ENCODE measurements at regions not wholly inside any gene's neighbourhood (a gene's known extent, or its start where the extent isn't known, plus 50 kb on each side); places are given as distances from the start of the nearest gene placed in this dataset.
"Not testable (repeated sequence)": the region's sequence is repeated elsewhere in the genome, so short reads cannot be mapped to it uniquely, and the experiment has no call there.

DNA sequence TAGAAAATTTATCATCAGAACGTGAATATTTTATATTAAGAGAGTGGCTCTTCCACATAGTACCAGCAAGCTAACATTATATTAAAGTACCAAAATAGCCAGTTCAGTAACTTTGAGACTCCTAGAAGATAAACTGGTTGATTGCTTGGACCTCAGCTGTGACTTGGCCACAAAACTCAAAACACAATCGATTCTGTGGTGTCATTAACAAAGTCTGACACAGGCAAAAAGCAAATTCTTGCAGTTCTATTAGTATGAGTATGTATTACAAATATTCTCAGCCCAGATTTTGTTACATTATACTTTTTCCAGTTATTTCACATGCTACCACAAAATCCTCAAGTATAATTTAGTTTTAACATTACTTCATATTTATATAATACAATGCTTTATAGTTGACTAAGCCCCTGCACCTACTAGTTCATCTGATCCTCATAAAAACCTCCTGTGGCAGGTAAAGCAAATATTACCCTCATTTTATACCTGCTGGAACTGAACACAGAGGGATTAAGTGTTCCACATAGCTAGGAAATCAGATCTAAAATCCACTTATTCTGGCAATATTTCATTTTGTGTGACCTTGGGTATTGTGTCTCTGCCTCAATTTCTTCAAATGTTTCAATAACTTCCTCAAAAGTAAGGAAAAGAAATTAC is 279.9 kb upstream of the MKLN1 start:
- DNase-seq (ENCODE audit: low read depth in 2 of 2), result no peak

DNA sequence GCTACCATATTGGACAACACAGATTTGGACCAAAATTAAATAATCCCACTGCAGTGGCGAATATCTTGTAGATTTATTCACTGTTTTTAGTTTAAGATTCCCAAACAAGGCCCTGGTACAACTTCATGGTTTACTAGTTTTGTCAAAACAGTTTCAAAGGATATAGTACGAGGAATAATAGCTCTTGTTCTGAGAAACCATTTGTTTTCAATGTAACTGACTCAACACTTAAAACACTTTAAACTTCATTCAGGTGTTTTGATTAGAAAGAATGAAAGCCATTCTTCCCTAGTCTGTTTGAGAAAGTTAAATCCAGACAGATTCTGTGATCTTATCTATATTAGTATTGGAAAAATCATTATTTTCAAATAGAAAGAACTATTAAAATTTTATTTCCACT is 276.4 kb upstream of the MKLN1 start:
- no peak for DNase-seq (ENCODE audit: low read depth in 2 of 2)

DNA sequence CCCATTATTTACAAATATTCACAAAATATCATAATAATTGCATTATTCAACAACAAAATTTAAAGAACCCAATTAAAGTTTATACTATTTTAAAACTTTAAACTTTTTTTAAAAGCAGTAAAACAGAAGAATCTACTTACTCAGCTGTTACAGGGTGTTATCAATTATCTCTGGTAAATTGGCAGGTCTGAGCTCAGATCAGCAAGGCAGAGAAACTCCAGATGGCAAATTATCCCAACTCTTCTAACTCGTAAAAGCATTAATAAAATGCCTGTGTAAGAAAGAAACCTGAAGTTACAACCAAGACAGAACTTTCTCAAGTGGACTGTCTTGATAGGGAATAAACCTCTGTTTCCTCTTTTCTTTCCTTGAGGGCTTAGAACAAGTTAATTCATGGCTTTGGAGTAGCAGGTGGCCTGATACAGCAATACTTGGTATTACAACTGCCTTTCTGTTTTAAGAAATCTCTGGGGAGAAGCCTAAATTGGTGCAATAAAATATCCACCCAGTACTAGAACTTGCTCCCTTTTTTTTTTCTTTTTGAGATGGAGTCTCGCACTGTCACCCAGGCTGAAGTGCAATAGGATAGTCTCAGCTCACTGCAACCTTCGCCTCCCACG is 275.3 kb upstream of the MKLN1 start:
- no peak for DNase-seq (ENCODE audit: low read depth in 2 of 2)

DNA sequence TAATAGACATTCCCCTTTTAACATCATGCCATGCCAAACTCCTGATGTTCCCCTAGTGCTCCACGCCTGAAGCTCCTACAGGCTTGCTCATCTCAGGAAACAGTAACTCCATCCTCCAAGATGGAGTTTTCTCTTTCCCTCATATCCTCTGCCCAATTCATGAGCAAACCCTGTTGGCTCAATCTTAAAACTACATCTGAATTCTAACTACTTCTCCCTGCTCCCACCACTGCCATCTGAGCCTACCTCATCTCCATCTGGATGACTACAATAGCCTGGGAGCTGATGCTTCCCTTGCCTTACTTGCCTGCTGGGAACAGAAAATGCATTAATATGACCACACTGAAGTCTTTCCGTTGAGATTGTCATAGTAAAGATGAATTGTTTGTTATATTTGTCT is 271.7 kb upstream of the MKLN1 start:
- no peak for DNase-seq (ENCODE audit: low read depth in 2 of 2)

DNA sequence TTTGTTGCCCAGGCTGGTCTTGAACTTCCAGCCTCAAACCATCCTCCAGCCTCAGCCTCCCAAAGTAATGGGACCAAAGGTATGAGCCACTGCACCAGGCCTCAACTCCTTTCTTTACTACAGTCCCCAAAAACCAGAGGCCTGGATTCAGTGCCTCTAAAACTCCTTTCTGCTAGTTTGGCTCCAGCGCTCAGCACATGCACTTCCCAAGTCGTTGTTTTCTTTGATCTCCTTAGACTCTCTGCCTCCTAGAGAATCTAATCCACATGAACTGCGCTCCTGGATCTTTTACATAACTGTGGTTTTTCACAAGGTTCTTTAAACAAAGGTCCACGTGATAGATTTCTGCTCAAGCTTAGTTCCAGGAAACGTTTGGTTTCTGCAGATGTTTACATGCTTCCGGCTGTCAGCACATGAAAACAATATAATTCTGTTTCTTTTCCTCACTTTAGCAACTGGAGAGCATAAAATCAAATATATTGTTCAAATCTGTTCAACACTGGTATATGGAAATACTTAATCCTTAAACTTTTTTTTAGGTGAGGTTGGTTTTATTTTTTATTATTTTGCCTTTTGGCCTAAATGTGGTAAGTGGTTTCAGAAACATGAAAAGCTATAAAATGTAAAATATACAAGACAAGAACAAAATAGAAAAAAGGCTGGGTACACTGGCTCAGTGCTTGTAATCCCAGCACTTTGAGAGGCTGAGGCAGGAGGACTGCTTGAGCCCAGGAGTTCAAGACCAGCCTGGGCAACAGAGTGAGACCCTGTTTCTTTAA is 270.5 kb upstream of the MKLN1 start:
- DNase-seq (ENCODE audit: low read depth in 2 of 2), result no peak

DNA sequence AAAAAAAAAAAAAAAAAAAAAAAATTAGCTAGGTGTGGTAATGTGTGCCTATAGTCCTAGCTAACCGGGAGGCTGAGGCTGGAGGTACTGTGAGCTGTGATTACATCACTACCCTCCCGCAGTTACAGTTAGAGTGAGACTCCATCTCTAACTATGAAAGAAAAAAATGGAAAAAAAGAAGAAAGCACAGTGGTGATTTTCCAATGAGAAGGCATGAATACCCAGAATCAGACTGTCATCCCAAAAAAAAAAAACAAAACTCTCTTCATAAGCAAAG is 269.9 kb upstream of the MKLN1 start:
- peak in 1 of 2 donors; percentile 21 for DNase-seq (ENCODE audit: low read depth in 2 of 2)

DNA sequence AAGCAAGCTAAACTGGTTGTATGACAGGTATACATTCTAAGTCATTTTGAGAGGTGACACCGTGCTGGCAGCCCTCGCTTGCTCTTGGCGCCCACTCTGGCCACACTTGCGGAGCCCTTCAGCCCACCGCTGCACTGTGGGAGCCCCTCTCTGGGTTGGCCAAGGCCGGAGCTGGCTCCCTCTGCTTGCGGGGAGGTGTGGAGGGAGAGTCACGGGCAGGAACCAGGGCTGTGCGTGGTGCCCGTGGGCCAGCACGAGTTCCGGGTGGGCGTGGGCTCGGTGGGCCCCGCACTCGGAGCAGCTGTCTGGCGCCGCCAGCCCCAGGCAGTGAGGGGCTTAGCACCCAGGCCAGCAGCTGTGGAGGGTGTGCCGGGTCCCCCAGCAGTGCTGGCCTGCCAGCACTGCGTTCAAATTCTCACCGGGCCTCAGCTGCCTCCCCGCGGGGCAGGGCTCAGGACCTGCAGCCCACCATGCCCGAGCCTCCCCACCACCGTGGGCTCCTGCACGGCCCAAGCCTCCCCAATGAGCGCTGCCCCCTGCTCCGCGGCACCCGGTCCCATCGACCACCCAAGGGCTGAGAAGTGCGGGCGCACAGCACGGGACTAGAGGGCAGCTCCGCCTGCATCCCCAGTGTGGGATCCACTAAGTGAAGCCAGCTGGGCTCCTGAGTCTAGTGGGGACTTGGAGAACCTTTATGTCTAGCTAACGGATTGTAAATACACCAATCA is 269.0 kb upstream of the MKLN1 start:
- not testable (repeated sequence) for DNase-seq (ENCODE audit: low read depth in 2 of 2)

DNA sequence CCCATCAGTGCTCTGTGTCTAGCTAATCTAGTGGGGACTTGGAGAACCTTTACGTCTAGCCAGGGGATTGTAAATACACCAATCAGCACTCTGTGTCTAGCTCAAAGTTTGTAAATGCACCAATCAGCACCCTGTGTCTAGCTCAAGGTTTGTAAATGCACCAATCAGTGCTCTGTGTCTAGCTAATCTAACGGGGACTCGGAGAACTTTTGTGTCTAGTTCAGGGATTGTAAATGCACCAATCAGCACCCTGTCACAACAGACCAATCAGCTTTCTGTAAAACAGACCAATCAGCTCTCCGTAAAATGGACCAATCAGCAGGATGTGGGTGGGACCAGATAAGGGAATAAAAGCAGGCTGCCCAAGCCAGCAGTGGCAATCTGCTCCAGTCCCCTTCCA is 268.3 kb upstream of the MKLN1 start:
- DNase-seq (ENCODE audit: low read depth in 2 of 2), result not testable (repeated sequence)

DNA sequence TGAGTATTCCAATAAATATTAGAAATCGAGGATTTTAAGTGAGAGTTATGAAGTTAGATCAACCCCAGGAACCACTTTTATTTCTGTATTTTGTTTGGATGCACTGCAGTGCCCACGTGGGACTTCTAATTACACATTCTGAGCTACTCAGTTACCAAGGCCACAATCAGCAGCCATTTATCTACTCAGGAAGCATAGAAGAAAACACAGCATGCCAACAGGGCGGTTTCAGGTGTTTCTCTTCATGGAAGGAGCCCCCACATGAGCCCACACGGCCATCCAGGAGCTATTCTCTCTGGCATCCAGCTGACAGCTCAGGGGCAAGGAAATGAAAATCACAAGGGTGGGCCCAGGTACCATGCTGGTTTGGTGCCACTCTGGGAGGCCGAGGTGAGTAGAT is 266.5 kb upstream of the MKLN1 start:
- DNase-seq (ENCODE audit: low read depth in 2 of 2), result no peak

DNA sequence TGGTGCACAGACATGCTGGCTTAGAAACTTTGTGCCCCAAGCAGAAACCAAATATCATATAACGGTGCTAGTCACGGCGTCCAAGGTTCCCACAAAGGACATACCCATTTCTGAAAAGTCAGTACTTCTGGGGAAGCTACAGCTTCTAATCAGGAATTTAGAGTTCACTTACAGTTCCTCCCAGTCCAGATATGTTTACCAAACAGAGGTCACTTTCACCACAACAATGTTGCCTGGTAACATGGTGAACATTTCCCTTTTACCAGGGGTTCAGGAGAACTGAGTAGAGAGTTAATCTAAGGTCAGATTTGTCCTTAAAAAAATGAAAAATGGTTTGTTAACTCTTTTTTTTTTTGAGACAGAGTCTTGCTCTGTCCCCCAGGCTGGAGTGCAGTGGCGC is 265.9 kb upstream of the MKLN1 start:
- DNase-seq (ENCODE audit: low read depth in 2 of 2), result no peak

DNA sequence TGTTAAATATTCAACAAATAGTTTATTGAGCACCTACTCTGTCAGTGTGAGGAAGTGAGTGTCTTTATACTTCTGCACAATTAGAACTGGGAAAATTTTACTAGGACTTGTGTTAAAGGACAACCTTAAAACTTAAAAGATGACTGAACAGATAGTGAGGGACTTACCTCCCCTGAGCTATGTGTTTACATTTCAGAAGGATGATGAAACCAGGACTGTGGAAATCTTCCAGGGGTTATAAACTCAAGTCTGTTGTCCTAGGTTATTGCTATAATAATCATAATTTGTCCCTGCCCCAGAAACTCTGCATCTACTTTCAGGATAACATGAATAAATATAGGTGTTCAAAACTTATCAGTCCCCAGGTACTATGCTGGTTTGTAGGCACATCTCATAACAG is 261.0 kb upstream of the MKLN1 start:
- no peak for DNase-seq (ENCODE audit: low read depth in 2 of 2)

DNA sequence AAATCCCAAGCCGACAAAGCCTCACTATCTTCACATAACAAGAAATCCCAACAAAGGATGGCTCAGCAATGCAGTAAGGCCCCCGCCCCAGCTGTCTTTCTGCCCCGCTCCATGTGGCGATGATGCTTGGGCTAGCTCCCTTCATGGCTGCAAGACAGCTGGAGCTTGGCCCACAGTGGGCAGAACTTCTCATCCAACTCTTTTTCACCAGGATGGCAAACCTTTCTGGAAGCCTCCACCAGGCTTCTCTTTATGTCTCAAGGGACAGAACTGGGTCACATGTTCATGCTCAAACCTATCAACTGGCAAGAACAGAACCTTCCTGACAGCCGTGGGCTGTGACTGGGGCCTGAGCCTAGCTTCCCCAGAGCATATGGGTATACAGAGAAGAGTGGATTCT is 260.5 kb upstream of the MKLN1 start:
- DNase-seq (ENCODE audit: low read depth in 2 of 2), result no peak

DNA sequence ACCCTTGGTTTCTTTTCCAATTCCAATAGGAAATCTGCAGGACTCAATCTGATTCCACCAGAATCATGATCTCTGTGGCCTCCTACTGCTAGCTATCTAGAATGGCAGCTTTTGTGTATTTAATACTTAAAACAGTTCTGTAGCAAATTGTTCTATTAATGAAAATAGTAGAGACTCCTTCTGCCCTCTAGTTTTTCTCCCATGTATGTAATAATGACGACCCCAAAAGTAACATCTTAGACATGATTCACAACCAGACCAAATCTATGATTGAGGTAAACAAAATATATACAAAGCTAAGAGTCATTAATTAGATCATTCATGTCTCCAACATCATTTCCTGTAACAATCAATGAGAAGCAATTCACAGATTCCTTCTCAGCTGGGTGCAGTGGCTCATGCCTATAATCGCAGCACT is 259.1 kb upstream of the MKLN1 start:
- no peak for DNase-seq (ENCODE audit: low read depth in 2 of 2)

DNA sequence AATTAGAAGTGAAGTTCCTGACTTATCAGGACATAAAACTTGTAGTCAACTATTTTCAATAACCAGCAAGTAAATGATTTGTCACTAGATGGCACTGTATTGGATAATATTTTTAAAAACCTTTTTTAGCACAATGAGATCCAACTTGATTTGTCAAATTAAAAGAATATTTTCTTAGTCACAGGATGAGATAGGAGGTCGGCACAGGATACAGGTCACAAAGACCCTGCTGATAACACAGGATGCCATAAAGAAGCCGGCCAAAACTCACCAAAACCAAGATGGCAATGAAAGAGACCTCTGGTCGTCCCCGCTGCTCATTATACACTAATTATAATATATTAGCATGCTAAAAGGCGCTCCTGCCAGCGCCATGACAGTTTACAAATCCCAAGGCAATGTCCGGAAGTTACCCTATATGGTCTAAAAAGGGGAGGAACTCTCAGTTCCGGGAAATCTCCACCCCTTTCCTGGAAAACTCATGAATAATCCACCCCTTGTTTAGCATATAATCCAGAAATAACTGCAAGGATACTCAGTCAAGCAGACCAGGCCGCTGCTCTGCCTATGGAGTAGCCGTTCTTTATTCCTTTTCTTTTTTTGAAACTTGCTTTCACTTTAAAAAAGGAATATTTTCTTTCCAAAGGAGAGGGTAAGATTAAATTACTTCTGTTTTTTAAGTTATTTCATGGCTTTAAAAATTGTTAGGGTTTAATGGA is 255.7 kb upstream of the MKLN1 start:
- DNase-seq (ENCODE audit: low read depth in 2 of 2), result no peak

DNA sequence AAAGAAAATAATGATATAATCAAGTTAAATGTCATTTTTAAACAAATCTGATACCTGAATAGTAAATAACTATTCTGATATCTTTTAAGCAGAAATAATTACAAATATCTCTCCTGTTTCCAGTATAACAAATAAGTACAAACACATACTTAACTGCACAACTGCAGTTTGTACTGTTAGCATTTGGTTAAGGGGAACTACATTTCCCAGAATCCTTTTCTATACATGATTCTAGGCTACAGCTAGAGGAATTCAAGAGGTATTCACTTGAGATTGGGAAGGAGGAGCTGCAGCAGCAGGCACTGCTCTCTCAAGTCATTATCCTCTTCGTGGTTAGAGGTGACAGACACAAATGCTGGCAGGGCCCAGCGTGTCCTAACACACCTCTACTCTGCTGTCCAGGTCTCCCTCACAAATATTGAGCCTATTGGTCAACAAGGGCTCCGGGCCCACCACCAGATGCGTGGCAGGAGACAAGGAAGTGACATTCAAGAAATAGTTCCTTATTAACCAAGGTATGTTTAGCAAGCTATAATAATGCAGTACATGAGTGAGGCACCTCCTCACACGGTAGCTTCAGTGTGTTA is 255.1 kb upstream of the MKLN1 start:
- DNase-seq (ENCODE audit: low read depth in 2 of 2), result no peak

DNA sequence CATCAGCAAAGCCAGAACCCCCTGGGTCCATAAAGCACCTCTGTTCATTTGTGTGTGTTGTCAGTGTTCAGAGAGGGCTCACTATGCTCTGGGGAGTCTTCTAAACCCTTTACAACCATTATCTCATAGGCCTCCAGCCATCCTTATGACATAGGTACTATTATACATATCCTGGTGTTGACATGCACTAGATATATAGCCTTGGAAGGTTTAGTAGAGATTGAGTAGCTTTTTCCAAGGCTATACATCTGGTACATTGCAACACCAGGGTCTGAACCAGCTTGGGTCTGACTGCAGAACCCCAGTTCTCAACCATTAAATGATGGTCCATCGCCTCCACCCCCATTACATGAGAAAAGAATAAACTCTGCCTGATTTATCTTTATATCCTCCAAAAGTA is 253.6 kb upstream of the MKLN1 start:
- no peak for DNase-seq (ENCODE audit: low read depth in 2 of 2)

DNA sequence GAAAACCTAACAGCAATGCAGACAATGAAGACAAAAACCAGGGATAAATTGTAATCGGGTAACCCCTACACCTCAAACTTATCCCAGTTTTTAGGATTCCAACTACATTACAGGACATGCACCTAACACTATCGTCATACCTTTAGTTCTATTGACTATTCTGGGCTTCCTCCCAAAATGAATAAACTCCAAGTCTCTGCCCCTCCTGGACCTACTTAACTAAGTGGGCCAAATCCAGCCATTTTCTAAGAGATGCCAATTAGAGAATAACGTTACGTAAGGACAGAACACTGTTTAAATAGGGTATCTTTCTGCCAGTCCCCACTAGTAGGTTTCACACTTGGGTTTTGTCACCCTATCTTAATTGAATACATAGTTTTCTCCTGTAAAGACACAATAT is 253.1 kb upstream of the MKLN1 start:
- DNase-seq (ENCODE audit: low read depth in 2 of 2), result no peak

DNA sequence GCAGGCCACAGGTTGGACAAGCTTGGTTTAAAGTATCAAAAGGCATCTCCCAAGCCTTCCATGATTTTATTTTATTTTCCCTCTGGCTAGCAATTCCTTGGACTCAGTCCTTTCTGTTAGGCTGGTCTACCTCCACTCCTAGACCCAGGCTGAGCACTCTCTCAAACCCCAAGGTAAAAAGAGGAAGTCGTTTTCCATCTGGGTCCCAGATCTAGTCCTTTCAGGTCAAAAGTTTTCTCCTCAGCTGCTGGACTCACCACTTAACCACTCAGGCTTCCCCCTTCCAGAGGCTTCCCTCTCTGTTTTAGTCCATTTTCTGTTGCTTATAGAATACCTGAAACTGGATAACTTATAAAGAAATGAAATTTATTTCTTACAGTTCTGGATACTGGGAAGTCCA is 252.3 kb upstream of the MKLN1 start:
- no peak for DNase-seq (ENCODE audit: low read depth in 2 of 2)

DNA sequence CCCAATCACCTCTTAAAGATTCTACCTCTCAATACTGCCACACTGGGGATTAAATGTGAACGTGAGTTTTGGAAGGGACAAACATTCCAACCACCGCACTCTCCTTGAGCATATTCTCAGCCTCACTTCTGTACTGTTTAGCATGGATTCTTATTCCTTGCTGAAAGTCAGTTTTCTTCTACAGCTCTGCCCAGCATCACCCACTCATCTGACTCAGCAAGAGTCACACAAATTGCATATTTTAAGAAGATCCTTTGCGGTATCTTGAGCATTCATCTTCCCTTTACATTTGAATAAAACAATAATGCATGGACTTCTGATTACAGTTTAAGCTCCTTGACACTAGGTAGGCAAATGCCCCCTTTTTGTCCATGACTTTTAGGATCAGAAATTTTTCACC is 251.6 kb upstream of the MKLN1 start:
- DNase-seq (ENCODE audit: low read depth in 2 of 2), result no peak

DNA sequence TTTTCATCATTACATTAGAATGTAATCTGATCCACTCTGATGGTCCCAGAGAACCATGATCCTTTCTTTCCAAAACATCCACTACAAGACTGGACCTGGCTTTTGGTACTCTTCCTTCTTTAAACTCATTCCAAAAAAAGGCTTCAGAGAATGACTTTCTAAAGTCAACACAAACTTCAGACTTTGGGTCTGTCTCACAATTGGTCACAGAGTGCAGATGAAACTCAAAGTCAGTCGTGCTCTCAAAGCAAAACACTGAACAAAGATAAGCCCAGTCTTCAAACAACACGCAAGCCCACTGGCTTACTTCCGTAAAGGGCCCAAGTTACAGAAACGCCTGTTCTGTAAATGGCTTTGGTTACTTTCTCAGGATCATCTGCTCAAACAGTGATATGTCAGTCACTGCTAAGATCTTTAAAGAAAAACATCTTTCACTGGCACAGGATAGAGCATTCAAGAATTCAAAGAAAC is 250.9 kb upstream of the MKLN1 start:
- no peak for DNase-seq (ENCODE audit: low read depth in 2 of 2)

DNA sequence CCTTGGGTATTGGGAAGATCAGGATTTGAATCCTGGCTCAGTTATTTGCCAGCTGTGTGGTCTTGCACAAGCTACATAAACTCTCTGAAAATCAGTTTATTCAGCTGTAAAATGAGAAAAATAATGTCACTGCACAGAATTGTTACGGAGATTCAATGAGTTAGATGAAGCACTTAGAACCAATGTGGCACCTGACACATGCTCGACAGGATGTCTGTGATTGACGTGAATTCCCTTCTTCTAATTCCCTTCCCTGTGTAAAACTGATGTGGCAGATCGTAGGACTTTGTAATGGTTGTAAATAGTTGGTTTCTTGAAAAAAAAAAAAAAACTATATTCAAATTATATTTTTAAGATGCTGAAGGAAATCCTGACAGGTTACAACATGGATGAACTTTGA is 249.9 kb upstream of the MKLN1 start:
- no peak for DNase-seq (ENCODE audit: low read depth in 2 of 2)

DNA sequence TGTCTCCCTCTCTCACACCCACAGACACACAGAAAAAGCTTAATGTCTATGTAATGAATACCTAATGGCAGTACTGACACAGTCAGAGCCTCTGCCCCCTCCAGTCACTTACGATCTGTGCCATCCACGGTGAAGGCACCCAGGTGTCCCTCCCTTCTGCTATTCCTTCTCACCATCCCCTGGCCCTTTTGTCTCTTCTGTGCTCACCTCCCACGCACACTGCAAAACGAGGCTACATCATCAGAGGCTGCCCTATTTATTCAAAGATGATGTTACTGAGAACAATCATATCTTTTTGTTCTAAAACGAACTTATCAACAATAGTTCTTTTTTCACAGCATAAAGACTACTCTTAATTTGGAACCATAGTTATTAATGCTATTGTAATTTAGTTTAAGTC is 246.9 kb upstream of the MKLN1 start:
- DNase-seq (ENCODE audit: low read depth in 2 of 2), result no peak
